ENCODE measurements at regions not wholly inside any gene's neighbourhood (a gene's known extent, or its start where the extent isn't known, plus 50 kb on each side); places are given as distances from the start of the nearest gene placed in this dataset.
A peak's percentile ranks its signal among the peaks of the same experiment; 100 is the strongest.

DNA sequence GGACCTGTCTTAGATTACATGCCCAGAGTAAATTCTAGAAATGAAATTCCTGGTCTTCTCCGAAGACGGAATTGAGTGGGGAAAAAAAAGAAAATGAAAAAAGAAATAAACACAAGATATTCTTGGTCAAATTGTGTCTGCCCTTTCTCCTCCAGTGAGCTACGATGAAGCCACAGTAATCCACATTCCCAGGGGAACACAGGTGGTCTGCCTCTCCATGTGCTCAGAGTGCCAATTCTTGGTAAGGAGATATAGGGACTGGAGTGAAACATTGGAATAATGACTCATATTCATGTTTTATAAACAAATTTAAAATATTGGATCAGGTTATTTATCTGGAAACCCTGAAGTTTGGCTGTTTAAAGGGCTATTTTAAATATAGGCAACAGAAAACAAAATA is 54.2 kb upstream of the MGST2 start:
- DNase-seq (ENCODE audit: low read depth in 2 of 2), result no peak

GRCh38 chr4:139609647-139610046 is 53.6 kb upstream of the SETD7 start:
- peak in 1 of 2 donors; percentile 64 for DNase-seq (ENCODE audit: low read depth in 2 of 2)

DNA sequence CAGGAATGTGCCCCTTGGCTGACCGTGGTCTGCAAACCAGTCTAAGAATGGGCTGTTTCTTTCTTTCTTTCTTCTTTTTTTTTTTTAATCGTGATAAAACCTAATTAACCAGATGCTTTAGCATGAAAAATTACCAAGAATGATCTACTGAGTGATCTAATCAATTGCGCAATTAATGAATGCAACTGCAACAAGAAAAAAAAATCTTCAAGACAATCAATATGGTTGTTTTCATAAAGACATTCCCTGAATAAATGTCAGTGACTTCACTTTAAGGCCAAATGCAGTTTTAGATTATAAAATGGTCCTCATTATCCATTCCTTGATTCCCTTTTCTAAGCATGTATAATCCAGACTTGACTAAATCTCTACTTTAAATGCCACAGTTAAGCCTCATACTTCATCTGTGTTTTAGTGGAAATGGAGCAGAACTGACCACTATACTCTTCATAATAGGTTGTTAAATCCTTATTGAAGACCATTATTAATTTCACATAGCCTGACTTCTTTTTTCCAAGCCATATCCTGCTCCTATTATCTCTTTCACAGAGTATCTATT is 51.6 kb upstream of the SETD7 start:
- no peak for DNase-seq (ENCODE audit: low read depth in 2 of 2)

- DNase-seq (ENCODE audit: low read depth in 2 of 2), result peak in 1 of 2 donors; percentile 52
Measured at GRCh38 chr4:139606579-139607501, 50.8 kb upstream of the SETD7 start.

DNA sequence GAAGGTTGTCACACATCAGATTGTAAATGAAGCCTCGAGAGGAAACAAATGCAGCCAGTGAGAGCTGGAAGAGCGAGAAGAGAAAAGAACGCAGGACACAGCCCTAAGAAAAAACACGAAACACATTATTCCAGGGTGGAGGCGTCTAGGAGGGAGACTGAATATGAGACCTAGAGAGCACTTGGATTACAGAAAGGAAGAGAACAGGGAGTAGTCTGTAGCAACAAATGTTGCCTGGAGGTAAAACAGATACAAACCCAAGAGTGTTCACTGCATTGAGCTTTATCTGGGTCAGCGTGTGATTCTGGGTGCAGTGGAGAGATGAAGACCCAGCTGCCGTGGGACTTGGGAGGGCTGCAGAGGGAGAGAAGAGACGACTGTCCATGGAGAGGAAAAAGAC is 50.1 kb upstream of the SETD7 start:
- no peak for DNase-seq (ENCODE audit: low read depth in 2 of 2)
